ENCODE measurements at regions not wholly inside any gene's neighbourhood (a gene's known extent, or its start where the extent isn't known, plus 50 kb on each side); places are given as distances from the start of the nearest gene placed in this dataset.

- no peak for DNase-seq
- WGBS, 2 donors (ENCODE audit: low coverage in 1 of 2): 88 to 90% methylated on average over 10 to 17 of the region's 17 CpGs
Measured at GRCh38 chr1:22344851-22345560, 106.6 kb upstream of the ZBTB40 start.

GRCh38 chr1:22347854-22348760 is 103.5 kb upstream of the ZBTB40 start:
- Histone ChIP-seq H3K4me3 (no peak overlapping the region), H3K4me1 (peaks cover 0 to 11% (median 0%) of the 10 kb centered on the region in 4 donors), H3K9me3 (no peaks in the 10 kb centered on the region), H3K36me3 (no peaks in the 10 kb centered on the region), H3K27me3 (peaks cover 100% of the 10 kb centered on the region), H3K27ac (no peak overlapping the region)
- no peak for DNase-seq
- intact Hi-C loops (cut with DNase I; ENCODE audit: low total_unique reads) (no loop called here), in situ Hi-C loops (cut with MboI; ENCODE audit: low pct_ligation_motif_present in 1 of 4, low pct_unique_long_range_greater_than_20kb in 1 of 4, low sequenced_read_pairs in 3 of 4) (no loop called here)
- no peak for TF ChIP-seq POLR2AphosphoS5 (IDR thresholded peaks at IDR 0.05)
- no peak for TF ChIP-seq EP300 (IDR thresholded peaks at IDR 0.05; ENCODE audit: low read depth)
- TF ChIP-seq CTCF (IDR thresholded peaks at IDR 0.05): no peak
- no peak for TF ChIP-seq POLR2A (IDR thresholded peaks at IDR 0.05)
- 33 to 63% methylated on average over 8 to 16 of the region's 16 CpGs for WGBS, 2 donors (ENCODE audit: low coverage in 1 of 2)

More at GRCh38 chr1:22344851-22345560, 106.6 kb upstream of the ZBTB40 start:
- H3K27ac ChIP-seq: no peak overlapping the region
- peaks cover 97% of the 10 kb centered on the region for H3K27me3 ChIP-seq
- no peak overlapping the region for H3K4me3 ChIP-seq
- no peaks in the 10 kb centered on the region for H3K36me3 ChIP-seq
- in situ Hi-C loops (cut with MboI; ENCODE audit: low pct_ligation_motif_present in 1 of 4, low pct_unique_long_range_greater_than_20kb in 1 of 4, low sequenced_read_pairs in 3 of 4): no loop called here
- no peaks in the 10 kb centered on the region for H3K9me3 ChIP-seq
- H3K4me1 ChIP-seq: peaks cover 0 to 7% (median 3%) of the 10 kb centered on the region in 4 donors
- TF ChIP-seq POLR2AphosphoS5 (IDR thresholded peaks at IDR 0.05) (no peak), POLR2A (IDR thresholded peaks at IDR 0.05) (no peak), CTCF (IDR thresholded peaks at IDR 0.05) (no peak), EP300 (IDR thresholded peaks at IDR 0.05; ENCODE audit: low read depth) (no peak)
- intact Hi-C loops (cut with DNase I; ENCODE audit: low total_unique reads): no loop called here

GRCh38 chr1:22349362-22350043 is 102.1 kb upstream of the ZBTB40 start:
- no peak overlapping the region for H3K27ac ChIP-seq
- peaks cover 100% of the 10 kb centered on the region for H3K27me3 ChIP-seq
- TF ChIP-seq POLR2AphosphoS5 (IDR thresholded peaks at IDR 0.05) (no peak), POLR2A (IDR thresholded peaks at IDR 0.05) (no peak), EP300 (IDR thresholded peaks at IDR 0.05; ENCODE audit: low read depth) (no peak), CTCF (IDR thresholded peaks at IDR 0.05) (no peak)
- H3K36me3 ChIP-seq: no peaks in the 10 kb centered on the region
- H3K4me1 ChIP-seq: peaks cover 0 to 11% (median 0%) of the 10 kb centered on the region in 4 donors
- intact Hi-C loops (cut with DNase I; ENCODE audit: low total_unique reads): no loop called here
- no peak for DNase-seq
- H3K9me3 ChIP-seq: no peaks in the 10 kb centered on the region
- WGBS, 2 donors (ENCODE audit: low coverage in 1 of 2): 37% methylated on average over 14 of the region's 14 CpGs; no CpG with 5 or more reads in 1 of the 2 donors
- H3K4me3 ChIP-seq: no peak overlapping the region
- in situ Hi-C loops (cut with MboI; ENCODE audit: low pct_ligation_motif_present in 1 of 4, low pct_unique_long_range_greater_than_20kb in 1 of 4, low sequenced_read_pairs in 3 of 4): no loop called here
